HG03135 (cell line): ENCODE measurements at regions not wholly inside any gene's neighbourhood (a gene's known extent, or its start where the extent isn't known, plus 50 kb on each side); places are given as distances from the start of the nearest gene placed in this dataset.
"Not testable (repeated sequence)": the region's sequence is repeated elsewhere in the genome, so short reads cannot be mapped to it uniquely, and the experiment has no call there.

Source experiments
- ATAC-seq: cut with Tn5 transposase; IDR thresholded peaks from one replicate; pipeline ENCODE4 v1.9.1; 2021; ENCODE audit warnings: mild to moderate bottlenecking, moderate library complexity; ENCODE audit not compliant: unreplicated experiment

DNA sequence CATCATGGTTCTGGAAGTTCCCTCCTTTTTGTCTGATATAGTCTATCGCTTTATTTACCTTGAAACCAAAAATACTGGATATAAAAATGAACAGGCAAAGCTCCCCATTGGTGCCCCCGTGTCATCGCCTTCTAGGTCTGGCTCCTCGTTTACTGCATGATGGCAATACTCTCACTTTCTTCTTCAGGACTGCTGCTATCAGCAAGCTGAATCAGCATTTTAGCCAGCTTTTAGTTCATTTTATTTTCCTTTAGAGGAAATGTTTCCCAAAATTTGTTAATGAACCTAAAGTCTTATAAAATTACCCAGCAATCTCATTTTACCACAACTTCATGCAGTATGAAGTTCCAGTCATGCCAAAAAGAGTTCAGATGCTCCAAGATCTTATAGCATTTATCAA, 80.5 kb downstream of the ZIC3 start:
- ATAC-seq = no peak

GRCh38 chrX:137651647-137652046, 85.7 kb downstream of the ZIC3 start:
- no peak for ATAC-seq

- no peak for ATAC-seq
These were observed 86.2 kb downstream of the ZIC3 start for GRCh38 chrX:137652086-137652485.

- ATAC-seq = no peak
These were observed 88.6 kb downstream of the ZIC3 start for GRCh38 chrX:137654481-137654880.

GRCh38 chrX:137667776-137668175, 101.8 kb downstream of the ZIC3 start:
- no peak for ATAC-seq

GRCh38 chrX:137684591-137684990, 118.7 kb downstream of the ZIC3 start:
- no peak for ATAC-seq

DNA sequence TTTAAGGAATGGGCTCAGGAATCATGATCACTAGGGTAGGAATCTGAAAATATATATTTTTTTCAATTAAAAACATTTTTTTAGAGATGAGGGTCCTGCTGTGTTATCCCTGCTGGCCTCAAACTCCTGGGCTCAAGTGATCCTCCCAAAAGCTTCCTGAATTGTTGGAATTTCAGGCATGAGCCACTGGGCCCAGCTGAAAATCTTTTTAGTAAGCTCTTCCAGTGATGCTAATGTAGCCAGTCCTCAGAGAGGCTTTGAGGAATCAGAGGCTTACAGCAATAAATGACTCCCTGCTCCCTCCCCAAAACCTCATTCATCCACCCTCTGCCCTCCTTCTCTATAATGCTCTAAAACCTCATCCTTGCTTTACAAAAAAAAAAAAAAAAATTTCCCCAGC, 129.5 kb downstream of the ZIC3 start:
- no peak for ATAC-seq

- no peak for ATAC-seq
These were observed 141.4 kb downstream of the ZIC3 start for GRCh38 chrX:137707348-137707747.

DNA sequence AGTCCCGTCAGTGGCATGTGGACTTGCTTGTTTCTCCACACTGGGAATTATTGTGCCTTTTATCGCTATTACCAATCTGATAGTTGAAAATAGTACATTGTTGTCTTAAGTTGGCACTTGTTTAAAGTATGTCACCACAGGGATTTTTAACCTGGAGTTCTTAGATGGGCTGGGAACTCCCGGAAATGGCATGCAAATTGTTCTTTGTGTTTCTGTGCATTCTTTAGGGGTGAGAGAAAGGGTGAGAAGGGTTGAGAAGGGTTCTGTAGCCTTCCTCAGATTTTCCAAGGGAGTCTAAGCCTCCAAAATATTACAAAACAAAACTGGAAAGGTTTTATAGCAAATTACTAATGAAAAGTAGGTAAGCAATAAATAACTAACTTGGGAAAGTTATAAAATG, 176.9 kb downstream of the ZIC3 start:
- ATAC-seq = no peak

GRCh38 chrX:137743414-137743813, 177.5 kb downstream of the ZIC3 start:
- no peak for ATAC-seq

GRCh38 chrX:137746289-137746688, 180.4 kb downstream of the ZIC3 start:
- ATAC-seq = no peak

DNA sequence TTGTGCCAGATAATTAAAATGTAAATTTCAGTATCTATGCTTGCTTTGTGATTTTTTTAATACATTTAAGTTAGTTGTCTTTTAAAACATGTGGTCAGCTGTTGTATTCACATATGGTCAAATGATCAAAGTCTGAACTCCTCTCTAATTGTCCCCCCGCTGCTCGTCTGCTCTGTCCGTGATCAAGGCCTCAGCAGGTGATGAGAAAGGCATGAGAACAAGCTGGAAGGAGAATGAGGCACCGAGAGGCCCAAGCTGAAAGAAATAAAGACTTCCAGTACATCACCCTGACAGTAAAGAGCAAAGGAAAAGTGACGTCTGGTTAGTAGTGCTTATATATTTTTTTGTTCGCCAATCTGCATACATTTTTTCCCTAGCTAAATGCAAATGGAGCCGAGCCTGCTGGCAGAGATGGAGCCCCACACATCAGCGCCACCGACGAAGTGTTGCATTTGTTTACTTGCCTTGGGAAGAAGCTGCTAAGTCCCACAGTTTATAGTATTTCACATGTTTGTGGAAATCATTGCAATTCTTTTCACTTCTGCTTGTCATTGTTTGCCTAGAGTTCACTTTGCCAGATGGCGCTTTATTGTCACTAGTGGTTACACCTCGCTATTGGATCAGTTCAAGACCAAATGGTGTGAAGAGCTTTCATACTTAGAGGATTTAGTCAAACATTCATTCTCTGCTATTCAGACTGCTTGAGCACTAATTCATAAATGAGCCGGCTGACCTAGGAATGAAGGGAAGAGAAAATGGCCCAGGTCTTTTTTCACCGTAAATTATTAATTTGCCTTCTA, 181.5 kb downstream of the ZIC3 start:
- no peak for ATAC-seq

DNA sequence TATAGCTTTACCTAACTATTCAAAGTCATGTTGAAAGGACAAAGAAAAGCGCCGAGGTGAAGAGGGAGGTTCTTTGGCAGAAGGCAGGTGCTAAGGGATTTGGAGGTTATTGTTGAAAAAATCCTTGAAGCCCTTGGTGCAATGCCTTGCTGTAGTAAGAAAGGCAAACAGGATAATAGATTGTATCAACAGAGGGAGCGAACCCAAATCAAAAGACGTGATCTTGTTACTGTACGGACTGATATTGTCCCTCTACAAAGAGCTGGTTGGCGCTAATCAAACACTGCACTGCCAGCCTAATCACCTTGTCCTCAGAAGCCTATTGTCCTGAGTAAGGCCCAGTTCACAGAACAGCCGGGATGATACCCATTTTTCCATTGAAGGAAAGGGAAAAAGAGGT, 182.9 kb downstream of the ZIC3 start:
- no peak for ATAC-seq

GRCh38 chrX:137749246-137749645, 183.3 kb downstream of the ZIC3 start:
- no peak for ATAC-seq

DNA sequence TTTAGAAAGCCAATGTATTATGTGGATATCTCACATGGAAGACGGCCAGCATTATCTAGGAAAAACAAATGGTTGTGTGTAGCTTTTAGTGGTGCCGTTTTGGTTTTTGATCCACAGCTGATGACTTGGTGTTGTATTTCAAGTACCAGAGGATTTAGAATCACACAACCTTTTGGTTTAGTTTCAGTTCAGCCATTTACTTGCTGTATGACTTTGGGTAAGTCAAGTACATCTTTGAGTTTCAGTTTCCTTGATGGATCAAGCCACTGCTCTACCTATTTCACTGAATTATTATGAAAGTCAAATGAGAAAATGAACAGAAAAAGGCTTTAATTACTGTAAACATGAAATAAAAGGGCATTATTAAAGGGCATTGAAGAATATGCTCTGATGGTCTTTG, 205.6 kb downstream of the ZIC3 start:
- no peak for ATAC-seq

DNA sequence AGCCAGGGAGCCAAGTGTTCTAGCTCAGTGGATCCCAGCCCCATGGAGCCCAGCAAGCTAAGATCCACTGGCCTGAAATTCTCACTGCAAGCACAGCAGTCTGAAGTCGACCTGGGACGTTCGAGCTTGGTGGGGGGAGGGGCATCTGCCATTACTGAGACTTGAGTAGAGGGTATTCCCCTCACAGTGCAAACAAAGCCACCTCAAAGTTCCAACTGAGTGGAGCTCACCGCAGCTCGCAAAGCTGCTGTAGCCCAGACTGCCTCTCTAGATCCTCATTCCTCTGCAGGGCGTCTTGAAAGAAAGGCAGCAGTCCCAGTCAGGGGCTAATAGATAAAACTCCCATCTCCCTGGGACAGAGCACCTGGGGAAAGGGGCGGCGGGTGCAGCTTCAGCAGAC, 226.3 kb downstream of the ZIC3 start:
- ATAC-seq = no peak

GRCh38 chrX:137797926-137798325, 232.0 kb downstream of the ZIC3 start:
- not testable (repeated sequence) for ATAC-seq

- no peak for ATAC-seq
These were observed 257.3 kb downstream of the ZIC3 start for GRCh38 chrX:137823257-137823656.

DNA sequence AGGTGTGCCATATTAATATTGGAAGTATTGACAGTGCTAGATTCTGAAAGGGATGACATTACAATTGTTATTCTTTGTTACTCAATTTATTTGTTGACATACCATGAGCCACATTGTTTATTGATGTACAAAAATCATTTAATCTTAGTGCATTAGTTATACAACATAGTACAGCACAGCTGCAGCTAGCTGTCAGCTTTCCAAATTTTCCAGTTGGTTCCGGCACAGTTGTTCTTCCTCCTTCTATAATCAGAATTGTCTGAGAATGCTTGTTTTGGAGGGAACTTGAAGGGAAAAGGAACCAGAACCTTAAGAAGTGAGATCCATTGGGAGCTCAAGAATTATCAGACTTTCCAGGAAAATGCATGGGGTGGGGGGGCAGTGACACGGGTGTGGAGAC, 281.4 kb downstream of the ZIC3 start:
- ATAC-seq = no peak

DNA sequence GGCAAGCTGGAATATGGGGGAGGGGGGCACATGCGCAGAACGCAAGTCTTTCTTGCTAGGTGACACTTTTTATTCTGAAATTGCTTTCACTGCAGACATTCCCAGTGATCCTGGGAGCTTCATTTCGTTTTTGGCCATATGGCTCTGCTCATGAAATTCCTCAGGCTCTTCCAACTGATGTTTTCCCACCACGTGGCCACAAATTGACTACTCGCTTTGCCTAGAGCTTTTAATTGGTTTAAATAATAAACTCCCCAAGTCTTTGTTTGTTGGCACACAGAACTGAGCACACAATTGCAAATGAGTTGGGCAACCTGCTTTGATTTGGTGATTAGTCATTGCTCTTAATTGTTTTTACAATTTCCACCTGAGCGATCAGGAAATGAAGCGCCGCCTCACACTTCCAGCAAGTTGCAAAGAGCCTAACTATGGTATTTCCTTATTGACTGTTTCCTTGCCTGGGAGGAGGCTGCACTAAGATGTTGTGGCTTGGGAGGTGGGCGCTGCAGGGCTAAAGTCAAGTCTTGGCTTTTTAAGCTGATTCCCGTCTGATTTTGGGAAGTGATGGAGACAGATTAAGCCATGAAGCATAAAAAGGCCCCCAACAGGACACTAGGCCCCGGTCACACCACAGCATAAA, 282.5 kb downstream of the ZIC3 start:
- no peak for ATAC-seq

GRCh38 chrX:137852502-137852901, 286.6 kb downstream of the ZIC3 start:
- no peak for ATAC-seq

DNA sequence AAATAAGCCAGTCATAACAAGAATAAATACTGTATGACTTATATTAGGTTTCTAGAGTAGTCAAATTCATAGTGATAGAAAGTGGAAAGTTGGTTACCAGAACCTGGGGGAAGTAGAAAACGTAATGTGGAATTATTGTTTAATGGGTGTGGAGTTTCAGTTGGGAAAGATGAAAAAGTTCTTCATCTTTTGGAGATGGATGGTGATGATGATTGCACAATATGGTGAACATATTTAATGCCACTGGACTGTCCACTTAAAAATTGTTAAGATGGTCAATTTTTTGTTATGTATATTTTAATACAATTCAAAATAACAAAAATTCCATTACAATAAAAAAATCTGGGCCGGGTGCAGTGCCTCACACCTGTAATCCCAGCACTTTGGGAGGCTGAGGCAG, 289.6 kb downstream of the ZIC3 start:
- no peak for ATAC-seq

DNA sequence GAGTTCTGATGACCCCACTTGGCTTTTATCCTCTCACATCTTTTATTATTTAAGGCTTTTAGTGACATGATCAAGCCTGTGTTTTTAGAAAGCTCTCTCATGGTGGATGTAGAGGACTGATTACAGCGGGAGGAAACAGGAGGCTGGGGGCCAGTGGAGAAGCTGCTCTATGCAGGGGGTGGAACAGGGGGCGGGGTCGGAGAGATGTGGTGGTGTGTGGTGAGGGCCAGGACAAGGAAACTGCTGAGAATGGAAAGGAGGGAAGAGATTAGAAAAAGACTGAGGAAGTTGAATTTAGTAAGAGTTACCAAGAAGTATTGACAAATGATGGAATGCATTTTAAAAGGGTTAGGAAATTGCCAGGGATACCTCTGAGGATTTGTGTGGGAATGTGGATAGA, 292.2 kb downstream of the ZIC3 start:
- no peak for ATAC-seq
